LNCAP (cell line): ENCODE measurements at regions not wholly inside any gene's neighbourhood (a gene's known extent, or its start where the extent isn't known, plus 50 kb on each side); places are given as distances from the start of the nearest gene placed in this dataset.

Experiments used
- TF ChIP-seq, protein P1 (sequence below): fragments of 450-650 bp; IDR thresholded peaks from 2 replicates; pipeline ENCODE4 v1.5.1; 2017; ENCODE audit warnings: mild to moderate bottlenecking

DNA sequence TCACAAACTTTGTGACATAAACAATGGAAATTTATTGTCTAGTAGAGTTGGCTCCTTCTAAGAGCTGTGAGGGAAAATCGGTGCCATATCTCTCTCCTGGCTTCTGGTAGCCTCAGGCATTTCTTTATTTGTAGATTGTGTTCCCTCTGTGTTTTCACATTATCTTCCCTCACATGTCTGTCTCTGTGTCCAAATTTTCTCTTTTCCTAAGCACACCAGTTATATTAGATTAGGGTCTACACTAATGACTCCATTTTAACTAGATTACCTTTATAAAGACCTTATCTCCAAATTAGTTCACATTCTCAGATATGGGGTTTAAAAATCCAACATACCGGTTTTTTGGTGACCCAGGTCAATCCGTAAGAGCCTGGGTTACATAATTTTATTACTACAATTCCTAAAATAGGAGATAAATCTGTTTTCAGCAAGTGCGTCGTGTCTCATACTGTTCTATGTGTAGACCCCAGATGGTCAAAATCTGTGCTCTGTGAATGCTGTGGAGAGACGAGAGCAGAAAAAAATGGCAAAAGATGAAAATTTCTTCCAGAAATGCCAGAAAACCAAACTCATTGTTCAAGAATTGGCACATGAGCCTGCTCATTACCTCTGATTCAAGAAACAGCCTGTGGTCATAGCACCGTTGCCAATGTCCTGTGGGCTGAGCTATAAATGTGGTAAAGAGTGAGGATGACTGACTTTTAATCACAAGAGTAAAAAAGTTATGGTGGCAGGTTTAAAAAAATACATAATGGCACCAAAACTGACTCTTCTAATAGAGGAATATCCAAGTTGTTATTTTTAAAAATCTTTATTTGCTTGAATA is 574.7 kb downstream of the PCDH7 start:
- TF ChIP-seq, protein P1, sequence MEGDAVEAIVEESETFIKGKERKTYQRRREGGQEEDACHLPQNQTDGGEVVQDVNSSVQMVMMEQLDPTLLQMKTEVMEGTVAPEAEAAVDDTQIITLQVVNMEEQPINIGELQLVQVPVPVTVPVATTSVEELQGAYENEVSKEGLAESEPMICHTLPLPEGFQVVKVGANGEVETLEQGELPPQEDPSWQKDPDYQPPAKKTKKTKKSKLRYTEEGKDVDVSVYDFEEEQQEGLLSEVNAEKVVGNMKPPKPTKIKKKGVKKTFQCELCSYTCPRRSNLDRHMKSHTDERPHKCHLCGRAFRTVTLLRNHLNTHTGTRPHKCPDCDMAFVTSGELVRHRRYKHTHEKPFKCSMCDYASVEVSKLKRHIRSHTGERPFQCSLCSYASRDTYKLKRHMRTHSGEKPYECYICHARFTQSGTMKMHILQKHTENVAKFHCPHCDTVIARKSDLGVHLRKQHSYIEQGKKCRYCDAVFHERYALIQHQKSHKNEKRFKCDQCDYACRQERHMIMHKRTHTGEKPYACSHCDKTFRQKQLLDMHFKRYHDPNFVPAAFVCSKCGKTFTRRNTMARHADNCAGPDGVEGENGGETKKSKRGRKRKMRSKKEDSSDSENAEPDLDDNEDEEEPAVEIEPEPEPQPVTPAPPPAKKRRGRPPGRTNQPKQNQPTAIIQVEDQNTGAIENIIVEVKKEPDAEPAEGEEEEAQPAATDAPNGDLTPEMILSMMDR = no peak

DNA sequence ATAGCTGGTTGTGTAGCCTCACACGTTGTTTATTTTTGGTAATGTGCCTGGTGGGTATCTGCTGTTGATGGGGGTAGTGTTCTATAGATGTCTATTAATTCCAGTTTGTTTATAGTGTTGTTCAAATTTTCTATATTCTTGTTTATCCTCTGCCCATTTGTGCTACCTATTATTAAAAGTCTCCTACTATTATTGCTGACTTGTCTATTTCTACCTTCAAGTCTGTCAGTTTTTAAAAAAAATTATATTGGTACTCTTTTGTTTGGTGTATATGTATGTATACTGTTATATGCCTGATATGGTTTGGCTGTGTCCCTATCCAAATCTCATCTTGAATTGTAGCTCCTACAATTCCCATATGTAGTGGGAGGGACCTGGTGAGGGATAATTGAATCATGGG is 578.6 kb downstream of the PCDH7 start:
- TF ChIP-seq, protein P1 = no peak

DNA sequence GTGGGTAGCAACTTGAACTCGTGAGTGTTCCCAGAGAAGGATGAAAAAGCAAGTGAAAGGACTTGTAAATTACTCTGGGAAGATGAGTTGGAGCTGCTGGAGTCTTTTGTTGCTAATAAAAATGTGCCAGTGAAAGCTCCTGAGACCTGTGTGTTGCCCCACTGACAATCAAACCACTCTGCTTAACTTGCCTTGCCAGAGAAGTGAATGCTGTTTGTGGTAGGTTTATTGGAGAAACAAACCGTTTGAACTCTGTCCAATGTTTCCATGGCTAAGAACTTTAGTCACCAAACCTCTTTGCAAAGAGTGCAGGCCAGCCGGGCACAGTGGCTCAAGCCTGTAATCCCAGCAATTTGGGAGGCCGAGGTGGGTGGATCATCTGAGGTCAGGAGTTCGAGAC is 586.9 kb downstream of the PCDH7 start:
- TF ChIP-seq, protein P1 = no peak

DNA sequence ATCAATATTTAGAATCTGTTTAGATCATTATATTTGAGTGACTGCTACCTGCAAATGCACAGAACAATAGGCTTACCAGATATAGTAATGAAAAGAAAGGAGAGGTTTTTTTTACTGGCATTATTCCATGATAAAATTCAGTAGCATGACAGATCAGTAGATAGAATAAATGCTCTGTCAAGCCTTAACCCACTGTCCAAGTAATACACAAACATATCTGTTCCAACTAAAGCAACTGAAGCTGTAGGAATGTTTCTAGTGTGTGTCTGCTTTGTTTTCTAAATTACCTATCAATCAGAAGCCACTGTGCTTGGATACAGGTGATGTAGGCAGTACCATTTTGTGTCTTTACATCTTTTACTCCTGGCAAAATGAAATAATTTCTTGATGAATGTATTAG is 604.6 kb downstream of the PCDH7 start:
- TF ChIP-seq, protein P1 = no peak

DNA sequence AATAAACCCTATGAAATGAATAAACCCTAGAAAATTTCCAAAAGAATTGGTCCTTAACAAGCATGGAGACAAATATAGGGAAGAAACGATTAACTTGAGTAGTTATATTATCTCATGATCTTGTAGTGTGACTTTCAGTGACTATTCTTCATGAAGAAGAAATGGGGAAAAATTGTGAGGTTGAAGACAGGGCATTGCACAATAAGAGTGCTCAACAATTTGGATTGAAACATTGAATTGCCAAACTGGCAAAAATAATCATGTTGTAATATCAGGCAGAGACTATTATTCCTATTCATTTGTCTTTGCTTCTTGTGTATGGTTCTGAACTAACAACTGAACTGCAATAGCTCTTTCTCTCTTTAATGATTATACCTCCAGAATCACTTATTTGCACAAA is 605.1 kb downstream of the PCDH7 start:
- TF ChIP-seq, protein P1 = no peak

DNA sequence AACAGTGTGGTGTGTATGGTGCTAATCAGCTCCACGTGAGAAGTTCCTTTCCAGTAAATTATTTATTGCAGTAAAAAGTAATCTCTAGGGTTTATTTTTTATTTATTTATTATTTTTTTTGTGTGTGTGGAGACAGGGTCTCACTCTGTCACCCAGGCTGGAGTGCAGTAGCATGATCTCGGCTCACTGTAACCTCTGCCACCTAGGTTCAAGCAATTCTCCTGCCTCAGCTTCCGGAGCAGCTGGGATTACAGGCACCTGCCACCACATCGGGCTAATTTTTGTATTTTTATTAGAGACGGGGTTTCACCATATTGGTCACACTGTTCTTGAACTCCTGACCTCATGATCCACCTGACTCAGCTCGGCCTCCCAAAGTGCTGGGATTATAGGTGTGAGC is 606.9 kb downstream of the PCDH7 start:
- TF ChIP-seq, protein P1 = no peak

DNA sequence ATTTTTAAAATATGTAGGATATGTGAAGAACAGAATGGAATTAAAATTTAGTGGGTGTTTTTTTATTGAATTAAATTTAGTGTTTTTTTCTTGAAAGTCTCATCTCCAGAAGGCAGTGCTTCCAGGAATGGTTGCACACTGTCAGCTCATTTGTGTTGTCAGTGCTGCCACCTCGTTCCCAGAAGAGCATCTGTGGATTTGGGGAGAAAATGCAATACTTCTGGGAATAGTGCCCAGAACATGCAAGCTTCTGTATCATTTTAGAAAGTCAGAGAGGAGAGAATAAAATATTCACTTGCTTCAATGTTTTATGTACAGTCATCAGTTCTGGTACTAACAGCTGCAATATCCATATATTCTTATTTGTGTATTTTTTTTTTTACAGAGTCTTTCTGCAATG is 608.8 kb downstream of the PCDH7 start:
- TF ChIP-seq, protein P1 = no peak
